Right ventricle myocardium superior (tissue), 1 donor: ENCODE measurements at regions not wholly inside any gene's neighbourhood (a gene's known extent, or its start where the extent isn't known, plus 50 kb on each side); places are given as distances from the start of the nearest gene placed in this dataset.

Experiments used
- ATAC-seq: fragments of 200-7000 bp; cut with Tn5 transposase; one replicate; pipeline ENCODE4 v1.9.1; 2020; ENCODE audit warnings: mild to moderate bottlenecking; ENCODE audit not compliant: poor library complexity
- DNase-seq: peaks from one replicate; pipeline ENCODE4 v3.0.0-alpha.2; 2020
- intact Hi-C: fragments of 100-400 bp; cut with DNase I; formaldehyde crosslinking; loops from one replicate; pipeline ENCODE4 v1.11.2; 2022
- donor health status: DM: no; HTN: yes; CAD: no; lungs with severe emphysema.

DNA sequence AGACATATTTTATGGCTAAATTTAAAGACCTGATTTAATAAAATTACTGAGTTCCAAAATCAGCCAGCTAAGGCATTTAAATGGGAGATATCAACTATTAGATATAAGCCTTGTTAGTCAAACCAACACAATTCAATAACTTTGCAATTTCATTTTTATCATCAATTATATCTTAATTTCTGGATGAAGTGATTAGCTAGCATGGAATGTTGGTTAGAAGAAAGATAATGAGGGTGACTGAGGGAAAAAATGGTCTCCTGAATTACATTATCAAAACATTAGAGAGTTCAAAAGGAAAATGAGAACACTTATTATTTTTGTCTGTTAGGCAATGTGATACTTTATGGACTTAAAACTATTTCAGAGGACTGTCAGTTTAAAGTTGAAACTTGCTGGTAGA, 525.7 kb downstream of the CDH11 start:
- DNase-seq (no peak), ATAC-seq (no peak)
- intact Hi-C loops, result no loop called here

- intact Hi-C loops, result no loop called here
- no peak for DNase-seq
- ATAC-seq, result no peak
Observed at GRCh38 chr16:64590513-64590912, 531.4 kb downstream of the CDH11 start.

DNA sequence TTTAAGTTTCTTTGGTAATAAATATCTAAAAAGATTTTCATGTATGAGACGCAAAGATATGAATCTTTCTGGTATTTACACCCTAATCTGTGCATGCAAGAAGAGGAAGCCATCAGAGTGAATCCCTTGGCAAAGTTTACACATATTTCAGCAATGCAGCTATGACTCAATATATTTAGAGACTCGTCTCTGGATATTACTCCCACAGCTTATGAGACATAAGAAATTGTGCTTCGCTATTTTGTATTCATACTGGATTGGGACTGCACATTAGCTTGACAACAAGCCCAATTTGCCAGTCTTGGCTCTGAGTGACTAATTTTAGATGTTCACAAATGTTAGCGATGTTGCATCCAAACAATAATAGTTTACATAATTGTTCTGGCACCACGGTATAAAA, 532.0 kb downstream of the CDH11 start:
- DNase-seq (no peak), ATAC-seq (no peak)
- intact Hi-C loops, result no loop called here

- DNase-seq, result no peak
- no peak for ATAC-seq
- intact Hi-C loops, result no loop called here
Observed at GRCh38 chr16:64586781-64587180, 535.1 kb downstream of the CDH11 start.

- DNase-seq (no peak), ATAC-seq (no peak)
- intact Hi-C loops, result no loop called here
Observed at GRCh38 chr16:64585367-64585766, 536.5 kb downstream of the CDH11 start.

- DNase-seq (no peak), ATAC-seq (no peak)
- intact Hi-C loops, result no loop called here
Observed at GRCh38 chr16:64580558-64580957, 541.3 kb downstream of the CDH11 start.

DNA sequence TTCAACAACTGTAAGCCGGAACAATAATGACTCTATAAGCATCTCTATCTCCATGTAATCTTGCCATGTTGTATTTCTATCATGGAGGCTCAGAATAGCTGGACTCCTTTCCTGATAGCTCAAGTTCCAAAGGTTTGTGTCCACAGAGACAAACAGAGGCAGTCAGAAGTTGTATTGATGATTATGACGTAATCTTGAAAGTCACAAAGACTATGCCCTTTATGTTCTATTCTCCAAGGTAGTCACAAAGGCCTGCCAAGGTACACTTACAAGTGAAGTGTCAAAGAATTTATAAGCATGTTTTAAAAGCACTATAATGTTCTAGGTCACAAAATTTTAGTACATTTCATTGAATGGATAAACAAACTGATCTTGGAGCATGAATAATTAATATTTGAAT, 542.2 kb downstream of the CDH11 start:
- intact Hi-C loops, result no loop called here
- ATAC-seq, result no peak

DNA sequence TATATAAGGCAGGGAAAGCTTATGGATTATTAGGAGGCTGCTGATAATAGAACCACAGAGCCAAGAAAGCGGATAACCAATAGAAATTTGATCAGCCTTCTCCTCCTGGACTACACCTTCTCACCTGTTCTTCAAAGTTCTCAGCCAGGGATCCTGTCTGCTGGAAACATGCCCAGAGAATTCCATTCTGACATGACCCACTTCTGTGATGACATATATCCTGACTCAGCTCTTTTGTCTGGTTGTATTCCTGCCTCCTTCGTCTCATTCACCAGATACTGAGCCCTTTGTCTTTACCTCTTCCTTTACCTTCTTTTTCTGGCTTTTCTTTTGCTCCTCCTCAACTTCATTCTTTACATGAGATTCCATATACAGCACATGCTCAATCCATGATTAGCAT, 576.1 kb downstream of the CDH11 start:
- intact Hi-C loops, result no loop called here
- DNase-seq, result no peak
- ATAC-seq, result no peak

More for the DNA sequence above, 542.2 kb downstream of the CDH11 start:
- DNase-seq, result no peak

GRCh38 chr16:64544859-64545258, 577.0 kb downstream of the CDH11 start:
- ATAC-seq (no peak), DNase-seq (no peak)
- intact Hi-C loops, result no loop called here

- ATAC-seq (no peak), DNase-seq (no peak)
- intact Hi-C loops, result no loop called here
Observed at GRCh38 chr16:64543441-64543840, 578.4 kb downstream of the CDH11 start.

GRCh38 chr16:64543031-64543430, 578.8 kb downstream of the CDH11 start:
- no peak for ATAC-seq
- intact Hi-C loops, result no loop called here
- DNase-seq, result no peak

GRCh38 chr16:64542152-64542551, 579.7 kb downstream of the CDH11 start:
- ATAC-seq (no peak), DNase-seq (no peak)
- intact Hi-C loops, result no loop called here

GRCh38 chr16:64541621-64542020, 580.2 kb downstream of the CDH11 start:
- intact Hi-C loops, result no loop called here
- no peak for ATAC-seq
- DNase-seq, result no peak

DNA sequence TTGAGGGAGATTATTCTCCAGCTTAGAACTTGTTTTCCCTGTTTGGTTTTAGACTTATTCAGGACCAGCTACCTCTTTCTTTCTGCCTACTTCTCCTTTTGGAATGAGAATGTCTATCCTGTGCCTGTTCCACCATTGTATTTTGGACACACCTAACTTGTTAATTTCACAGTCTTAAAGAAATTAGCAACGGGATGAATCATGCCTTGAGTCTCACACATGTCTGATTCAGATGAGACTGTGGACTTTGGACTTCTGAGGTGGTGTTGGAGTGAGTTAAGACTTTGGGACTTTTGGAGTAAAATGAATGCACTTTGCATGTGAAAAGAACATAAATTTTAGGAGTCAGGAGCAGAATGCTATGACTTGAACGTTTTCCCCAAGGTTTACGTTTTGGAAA, 581.4 kb downstream of the CDH11 start:
- intact Hi-C loops, result no loop called here
- ATAC-seq (no peak), DNase-seq (no peak)

DNA sequence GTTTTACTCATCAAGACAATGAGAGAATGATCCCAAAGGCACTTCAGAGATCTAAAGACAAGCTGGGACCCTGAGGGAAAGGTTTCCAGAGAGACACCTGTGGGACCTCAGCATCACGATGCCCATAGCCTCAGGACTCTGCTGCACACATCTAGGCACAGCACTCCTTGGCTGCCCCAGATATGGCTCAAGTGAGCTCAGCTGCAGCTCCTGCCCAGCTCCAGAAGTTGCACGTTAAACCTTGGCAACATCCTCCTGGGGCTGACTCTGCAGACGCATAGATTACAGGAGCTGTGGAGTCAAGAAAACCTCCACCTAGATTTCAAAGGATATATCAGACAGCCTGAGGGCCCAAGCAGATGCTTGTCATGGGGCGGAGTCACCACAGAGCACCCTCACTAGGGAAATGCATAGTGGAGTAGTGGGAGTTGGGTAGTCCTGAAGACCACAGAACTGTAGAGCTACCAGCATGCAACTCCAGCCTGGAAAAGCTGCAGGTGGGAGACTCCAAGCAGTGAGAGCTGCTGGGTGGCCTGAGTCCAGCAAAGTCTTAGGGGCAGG, 582.0 kb downstream of the CDH11 start:
- DNase-seq (no peak), ATAC-seq (no peak)
- intact Hi-C loops, result no loop called here

DNA sequence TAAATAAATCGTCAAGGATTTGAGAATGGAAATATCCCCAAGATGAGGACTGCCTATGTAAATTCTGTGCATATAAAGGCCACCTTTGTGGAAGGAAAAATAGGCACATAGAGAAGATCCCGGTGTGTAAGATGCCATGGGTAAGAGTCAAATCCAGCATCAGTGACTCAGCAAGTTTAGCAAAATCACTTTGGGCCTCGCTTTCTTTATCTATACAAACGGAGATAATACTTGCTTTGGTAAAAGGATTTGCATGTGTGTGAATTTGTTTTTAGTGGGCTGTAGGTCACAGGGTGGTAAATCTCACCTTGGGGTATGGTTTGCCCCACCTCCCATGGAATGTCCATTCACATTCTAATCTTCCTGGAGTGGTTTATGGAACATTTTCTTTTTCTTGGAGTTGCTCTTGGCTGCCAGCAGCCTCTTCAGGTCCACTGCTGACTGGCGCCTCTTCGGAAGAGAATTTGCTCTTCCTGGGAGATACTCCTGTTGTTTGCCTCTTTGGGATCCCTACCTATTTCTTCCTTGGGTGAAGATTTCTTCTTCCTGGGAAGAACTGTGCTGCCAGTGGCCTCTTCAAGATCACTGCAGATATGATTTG, 587.6 kb downstream of the CDH11 start:
- intact Hi-C loops, result no loop called here
- no peak for DNase-seq
- ATAC-seq, result no peak

DNA sequence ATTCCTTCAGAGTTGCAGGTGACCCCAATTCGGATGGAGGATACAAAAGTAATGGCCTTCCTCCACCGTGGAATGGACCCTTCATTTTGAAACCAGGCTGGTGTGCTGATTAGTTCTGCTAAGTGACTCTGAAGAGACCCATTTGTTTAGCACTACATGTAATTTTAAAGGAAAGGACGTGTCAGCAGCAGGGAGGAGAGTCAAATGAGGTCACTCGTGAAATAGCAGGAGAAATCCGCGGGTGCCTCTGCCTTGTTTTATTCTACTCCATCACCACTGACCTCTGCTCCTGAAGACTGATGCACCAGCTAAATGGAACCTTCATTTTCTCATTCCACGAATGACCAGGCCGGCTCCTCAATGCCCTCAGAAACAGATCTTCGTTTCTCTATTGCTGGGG, 589.2 kb downstream of the CDH11 start:
- intact Hi-C loops, result no loop called here
- DNase-seq, result no peak
- ATAC-seq, result no peak

DNA sequence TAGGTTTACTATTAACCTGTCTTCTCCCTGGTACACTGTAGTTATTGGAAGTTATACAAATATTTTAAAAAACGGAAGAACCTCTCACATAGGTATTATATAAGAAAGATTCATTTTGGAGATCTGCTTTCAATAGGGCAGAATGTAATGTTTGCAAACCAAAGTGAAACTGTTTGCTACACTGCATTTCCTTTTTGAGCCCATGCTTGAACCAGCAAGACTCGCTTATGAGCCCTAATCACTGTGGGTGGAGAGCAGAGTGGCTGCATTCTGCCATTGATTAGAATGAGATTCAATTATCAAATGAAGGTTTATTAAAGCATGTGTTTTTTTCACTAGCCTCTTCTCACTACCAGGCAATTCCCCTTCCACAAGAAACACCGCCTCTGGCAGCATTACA, 589.7 kb downstream of the CDH11 start:
- intact Hi-C loops, result no loop called here
- DNase-seq, result no peak
- ATAC-seq, result no peak

DNA sequence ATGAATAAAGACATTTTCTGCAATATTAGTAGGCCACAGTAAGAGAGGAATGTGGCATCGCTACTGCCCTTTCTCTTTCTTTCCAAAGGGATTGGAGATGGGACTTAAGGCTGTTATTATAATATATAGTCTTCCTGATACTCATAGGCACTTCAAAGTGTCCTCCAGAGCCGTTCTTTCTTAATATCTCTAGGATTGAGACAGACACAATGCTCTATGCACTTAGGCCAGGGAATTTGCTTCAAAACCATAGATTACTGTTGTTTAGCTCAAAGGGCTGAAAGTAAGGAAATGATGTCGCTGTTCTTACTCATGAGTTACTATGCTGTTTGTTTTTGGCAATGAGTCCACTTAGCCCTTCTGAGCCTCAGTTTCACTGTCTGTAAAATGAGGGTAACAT, 590.5 kb downstream of the CDH11 start:
- no peak for ATAC-seq
- no peak for DNase-seq
- intact Hi-C loops, result no loop called here

DNA sequence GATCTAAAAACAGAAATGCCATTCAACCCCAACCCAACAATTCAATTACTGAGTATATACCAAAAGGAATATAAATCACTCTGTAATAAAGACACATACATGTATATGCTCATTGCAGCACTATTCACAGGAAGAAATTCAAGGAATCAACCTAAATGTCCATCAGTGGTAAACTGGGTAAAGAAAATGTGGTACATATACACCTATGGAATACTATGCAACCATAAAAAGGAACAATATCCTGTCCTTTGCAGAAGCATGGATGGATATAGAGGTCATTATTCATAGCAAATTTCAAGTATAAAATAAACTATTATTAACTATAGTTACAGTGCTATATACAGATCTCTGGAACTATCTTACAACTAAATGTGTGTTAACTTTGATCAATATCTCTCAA, 599.3 kb downstream of the CDH11 start:
- DNase-seq (no peak), ATAC-seq (no peak)
- intact Hi-C loops, result no loop called here

DNA sequence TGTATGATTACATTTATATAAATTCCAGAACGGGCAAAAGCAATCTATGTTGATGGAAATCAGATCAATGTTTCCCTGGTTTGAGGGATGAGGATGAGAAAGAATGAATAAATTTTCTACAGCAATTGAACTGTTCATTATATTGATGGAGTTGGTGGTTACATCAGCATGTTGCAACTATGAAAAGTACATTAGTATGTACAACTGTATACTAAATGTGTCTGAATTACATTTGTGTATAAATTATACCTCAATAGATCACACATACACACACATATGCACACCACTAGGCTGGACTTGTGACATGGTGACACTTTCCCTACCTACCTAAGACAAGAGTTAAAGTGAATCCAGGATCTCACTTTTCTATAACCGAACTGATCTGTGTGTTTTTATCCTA, 608.0 kb downstream of the CDH11 start:
- DNase-seq, result no peak
- no peak for ATAC-seq
- intact Hi-C loops, result no loop called here
